ENCODE measurements at regions not wholly inside any gene's neighbourhood (a gene's known extent, or its start where the extent isn't known, plus 50 kb on each side); places are given as distances from the start of the nearest gene placed in this dataset.

GRCh38 chr10:16116404-16117304, 256.3 kb upstream of the MINDY3 start:
- TF ChIP-seq CTCF (IDR thresholded peaks at IDR 0.05; ENCODE audit: insufficient read depth, low read length, poor library complexity, severe bottlenecking) (peak; percentile 65), EZH2phosphoT487 (conservative IDR thresholded peaks at IDR 0.05; ENCODE audit: low read length) (no peak)

Data from SU-DHL-6 (cell line).